Peyer's patch (tissue), 4 donors: ENCODE measurements at regions not wholly inside any gene's neighbourhood (a gene's known extent, or its start where the extent isn't known, plus 50 kb on each side); places are given as distances from the start of the nearest gene placed in this dataset.

Source experiments
- POLR2A ChIP-seq, 2 donors: fragments of 450-650 bp; IDR thresholded peaks; one replicate each; pipeline ENCODE4 v1.5.1; 2017; ENCODE audit warnings: antibody characterized with exemption in 2 of 2, mild to moderate bottlenecking in 2 of 2, moderate library complexity in 2 of 2
- TF ChIP-seq, protein P1 (sequence below), 6 experiments: fragments of 450-650 bp in 4 of 6; fragments of 200-600 bp in 2 of 6; sonication (generic) in 1 of 6; IDR thresholded peaks; one replicate each; pipeline ENCODE4 v1.5.1; 2017 to 2019; ENCODE audit warnings: antibody characterized with exemption in 6 of 6, mild to moderate bottlenecking in 3 of 6, moderate library complexity in 1 of 6

DNA sequence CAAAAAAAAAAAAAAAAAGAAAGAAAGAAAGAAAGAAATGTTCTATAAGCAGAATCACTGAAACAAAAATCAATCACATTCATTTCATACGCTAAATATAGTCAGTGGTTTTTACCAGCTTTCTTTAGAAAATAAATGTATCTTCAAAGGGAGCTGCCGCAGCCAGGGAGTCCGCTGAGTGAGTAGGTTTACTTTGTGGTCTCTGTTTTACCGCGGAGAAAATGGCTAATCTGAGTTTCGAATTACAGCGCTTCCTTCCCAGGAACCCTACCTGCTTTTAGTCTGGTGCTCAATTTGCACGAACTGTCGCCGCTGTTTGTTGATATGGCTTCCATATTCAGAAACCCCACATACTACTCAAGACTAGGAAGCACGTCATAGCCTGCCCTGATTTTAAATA, 102.4 kb downstream of the TFAP2A start:
- TF ChIP-seq, protein P1, sequence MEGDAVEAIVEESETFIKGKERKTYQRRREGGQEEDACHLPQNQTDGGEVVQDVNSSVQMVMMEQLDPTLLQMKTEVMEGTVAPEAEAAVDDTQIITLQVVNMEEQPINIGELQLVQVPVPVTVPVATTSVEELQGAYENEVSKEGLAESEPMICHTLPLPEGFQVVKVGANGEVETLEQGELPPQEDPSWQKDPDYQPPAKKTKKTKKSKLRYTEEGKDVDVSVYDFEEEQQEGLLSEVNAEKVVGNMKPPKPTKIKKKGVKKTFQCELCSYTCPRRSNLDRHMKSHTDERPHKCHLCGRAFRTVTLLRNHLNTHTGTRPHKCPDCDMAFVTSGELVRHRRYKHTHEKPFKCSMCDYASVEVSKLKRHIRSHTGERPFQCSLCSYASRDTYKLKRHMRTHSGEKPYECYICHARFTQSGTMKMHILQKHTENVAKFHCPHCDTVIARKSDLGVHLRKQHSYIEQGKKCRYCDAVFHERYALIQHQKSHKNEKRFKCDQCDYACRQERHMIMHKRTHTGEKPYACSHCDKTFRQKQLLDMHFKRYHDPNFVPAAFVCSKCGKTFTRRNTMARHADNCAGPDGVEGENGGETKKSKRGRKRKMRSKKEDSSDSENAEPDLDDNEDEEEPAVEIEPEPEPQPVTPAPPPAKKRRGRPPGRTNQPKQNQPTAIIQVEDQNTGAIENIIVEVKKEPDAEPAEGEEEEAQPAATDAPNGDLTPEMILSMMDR (IDR thresholded peaks at IDR 0.05): no peak
- TF ChIP-seq POLR2A (IDR thresholded peaks at IDR 0.05): no peak
